Vagina (tissue), 2 donors: ENCODE measurements at regions not wholly inside any gene's neighbourhood (a gene's known extent, or its start where the extent isn't known, plus 50 kb on each side); places are given as distances from the start of the nearest gene placed in this dataset.

ENCODE experiments used
- DNase-seq, 2 donors: peaks; one replicate each; pipeline ENCODE4 v3.0.0-alpha.2; 2017; ENCODE audit errors: extremely low spot score in 2 of 2
- H3K27ac ChIP-seq: fragments of 200-600 bp; sonication (generic); one replicate; pipeline ENCODE4 v1.5.1; 2019
- H3K27me3 ChIP-seq: fragments of 200-600 bp; sonication (generic); one replicate; pipeline ENCODE4 v1.5.1; 2019
- H3K36me3 ChIP-seq, 2 donors: fragments of 200-600 bp; sonication (generic); one replicate each; pipeline ENCODE4 v1.5.1; 2017 to 2019
- H3K4me1 ChIP-seq: fragments of 200-600 bp; sonication (generic); one replicate; pipeline ENCODE4 v1.5.1; 2019
- H3K4me3 ChIP-seq, 2 donors: fragments of 200-600 bp; sonication (generic); 1 replicate in 1 of 2; 2 replicates in 1 of 2; pipeline ENCODE4 v1.5.1; 2016 to 2019
- H3K9me3 ChIP-seq: fragments of 200-600 bp; sonication (generic); one replicate; pipeline ENCODE4 v1.5.1; 2019
- POLR2A ChIP-seq, 2 donors: fragments of 450-650 bp; IDR thresholded peaks; one replicate each; pipeline ENCODE4 v1.6.1; 2017; ENCODE audit warnings: antibody characterized with exemption in 2 of 2, mild to moderate bottlenecking in 2 of 2, moderate library complexity in 2 of 2
- POLR2AphosphoS5 ChIP-seq, 2 donors: sonication (generic); formaldehyde crosslinking; IDR thresholded peaks; one replicate each; pipeline ENCODE4 v1.9.0; 2017; ENCODE audit warnings: antibody characterized with exemption in 2 of 2, mild to moderate bottlenecking in 2 of 2, low read depth in 1 of 2; ENCODE audit not compliant: insufficient read depth in 1 of 2
- intact Hi-C: fragments of 100-400 bp; cut with DNase I; formaldehyde crosslinking; loops from one replicate; pipeline ENCODE4 v1.15.1; 2023
- TF ChIP-seq, protein P1 (sequence below), 3 experiments: fragments of 450-650 bp in 2 of 3; fragments of 200-600 bp in 1 of 3; sonication (generic) in 1 of 3; IDR thresholded peaks; one replicate each; pipeline ENCODE4 v1.5.1; 2017 to 2019; ENCODE audit warnings: antibody characterized with exemption in 3 of 3, mild to moderate bottlenecking in 2 of 3, moderate library complexity in 2 of 3

DNA sequence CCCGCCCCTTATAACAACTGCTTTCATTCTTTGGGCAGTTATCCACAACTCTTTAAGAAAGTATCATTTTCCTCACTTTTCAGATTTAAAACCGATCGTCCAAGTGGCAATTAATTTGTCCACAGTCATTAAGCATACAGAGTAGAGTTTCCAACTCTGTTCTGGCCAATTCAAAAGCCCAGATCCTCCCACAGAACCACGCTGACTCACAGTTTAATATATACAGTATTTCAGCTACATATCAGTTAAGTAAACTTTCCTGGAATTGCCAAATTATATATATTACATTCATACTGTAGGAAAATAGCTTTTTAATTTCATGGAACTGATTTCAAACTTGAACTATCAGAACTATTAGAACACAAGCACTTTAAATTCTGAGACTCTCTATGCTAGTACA is 163.8 kb upstream of the ESRRG start:
- H3K9me3 ChIP-seq: no peaks in the 10 kb centered on the region
- no peaks in the 10 kb centered on the region for H3K36me3 ChIP-seq
- H3K27ac ChIP-seq: no peak overlapping the region
- intact Hi-C loops: no loop called here
- no peak for DNase-seq
- no peaks in the 10 kb centered on the region for H3K27me3 ChIP-seq
- H3K4me3 ChIP-seq: no peak overlapping the region
- TF ChIP-seq, protein P1, sequence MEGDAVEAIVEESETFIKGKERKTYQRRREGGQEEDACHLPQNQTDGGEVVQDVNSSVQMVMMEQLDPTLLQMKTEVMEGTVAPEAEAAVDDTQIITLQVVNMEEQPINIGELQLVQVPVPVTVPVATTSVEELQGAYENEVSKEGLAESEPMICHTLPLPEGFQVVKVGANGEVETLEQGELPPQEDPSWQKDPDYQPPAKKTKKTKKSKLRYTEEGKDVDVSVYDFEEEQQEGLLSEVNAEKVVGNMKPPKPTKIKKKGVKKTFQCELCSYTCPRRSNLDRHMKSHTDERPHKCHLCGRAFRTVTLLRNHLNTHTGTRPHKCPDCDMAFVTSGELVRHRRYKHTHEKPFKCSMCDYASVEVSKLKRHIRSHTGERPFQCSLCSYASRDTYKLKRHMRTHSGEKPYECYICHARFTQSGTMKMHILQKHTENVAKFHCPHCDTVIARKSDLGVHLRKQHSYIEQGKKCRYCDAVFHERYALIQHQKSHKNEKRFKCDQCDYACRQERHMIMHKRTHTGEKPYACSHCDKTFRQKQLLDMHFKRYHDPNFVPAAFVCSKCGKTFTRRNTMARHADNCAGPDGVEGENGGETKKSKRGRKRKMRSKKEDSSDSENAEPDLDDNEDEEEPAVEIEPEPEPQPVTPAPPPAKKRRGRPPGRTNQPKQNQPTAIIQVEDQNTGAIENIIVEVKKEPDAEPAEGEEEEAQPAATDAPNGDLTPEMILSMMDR (IDR thresholded peaks at IDR 0.05): no peak
- no peaks in the 10 kb centered on the region for H3K4me1 ChIP-seq

DNA sequence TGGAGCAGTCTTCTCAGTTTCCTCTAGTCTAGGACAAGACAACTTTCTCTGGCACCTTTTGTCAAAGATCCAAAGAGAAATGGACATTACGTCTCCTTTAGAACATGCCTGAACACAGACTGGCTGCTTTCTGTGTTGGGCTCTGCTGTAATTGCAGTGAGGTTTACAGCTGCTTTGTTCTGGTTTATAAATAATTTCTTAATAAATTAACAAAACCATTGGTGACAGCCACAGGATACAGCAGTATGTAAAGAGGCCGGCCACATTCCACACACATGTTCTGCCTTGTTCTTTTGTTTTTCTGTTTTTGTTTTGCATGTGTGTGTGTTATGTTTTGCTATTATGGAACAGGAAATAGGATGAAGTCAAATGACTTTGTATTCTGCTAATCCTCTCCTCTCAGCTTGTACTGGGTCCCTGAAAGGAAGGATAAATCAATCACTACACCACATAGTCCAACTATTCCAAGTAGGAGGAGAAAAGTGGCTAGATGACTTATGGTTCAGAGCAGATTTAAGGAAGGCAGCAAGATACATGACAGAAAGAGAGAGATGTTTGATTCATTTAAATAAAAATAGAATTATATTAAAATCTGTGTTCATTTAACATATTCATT is 161.5 kb upstream of the ESRRG start:
- DNase-seq: no peak
- Histone ChIP-seq H3K36me3 (no peaks in the 10 kb centered on the region), H3K4me3 (no peak overlapping the region), H3K27ac (no peak overlapping the region), H3K9me3 (no peaks in the 10 kb centered on the region), H3K4me1 (no peaks in the 10 kb centered on the region), H3K27me3 (no peaks in the 10 kb centered on the region)
- intact Hi-C loops: no loop called here
- TF ChIP-seq POLR2AphosphoS5 (IDR thresholded peaks at IDR 0.05; ENCODE audit: insufficient read depth in 1 of 2, low read depth in 1 of 2): no peak
- TF ChIP-seq, protein P1 (IDR thresholded peaks at IDR 0.05): no peak
- no peak for TF ChIP-seq POLR2A (IDR thresholded peaks at IDR 0.05)

DNA sequence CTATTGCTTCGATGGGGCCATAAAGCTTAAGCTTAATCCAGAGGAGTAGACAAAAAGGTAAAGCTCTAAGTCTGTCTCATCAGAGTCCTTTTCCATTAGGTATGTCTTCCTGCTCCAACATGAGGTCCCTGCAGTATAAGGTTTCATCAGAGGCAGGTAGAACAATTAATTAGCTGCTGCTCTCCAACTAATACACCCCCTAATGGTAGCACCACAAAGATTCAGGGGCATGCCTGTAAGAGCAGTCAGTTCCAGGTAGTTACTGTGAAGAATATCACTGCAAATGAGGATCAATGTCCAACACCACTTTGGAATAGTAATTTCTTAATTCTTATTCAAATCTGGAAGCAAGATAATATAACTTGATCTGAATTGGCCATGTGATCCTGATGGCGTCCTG is 160.3 kb upstream of the ESRRG start:
- Histone ChIP-seq H3K27ac (no peak overlapping the region), H3K36me3 (no peaks in the 10 kb centered on the region), H3K4me1 (no peaks in the 10 kb centered on the region), H3K9me3 (no peaks in the 10 kb centered on the region), H3K4me3 (no peak overlapping the region), H3K27me3 (no peaks in the 10 kb centered on the region)
- intact Hi-C loops: no loop called here
- TF ChIP-seq, protein P1 (IDR thresholded peaks at IDR 0.05): no peak
- TF ChIP-seq POLR2AphosphoS5 (IDR thresholded peaks at IDR 0.05; ENCODE audit: insufficient read depth in 1 of 2, low read depth in 1 of 2) (no peak), POLR2A (IDR thresholded peaks at IDR 0.05) (no peak)
- no peak for DNase-seq

DNA sequence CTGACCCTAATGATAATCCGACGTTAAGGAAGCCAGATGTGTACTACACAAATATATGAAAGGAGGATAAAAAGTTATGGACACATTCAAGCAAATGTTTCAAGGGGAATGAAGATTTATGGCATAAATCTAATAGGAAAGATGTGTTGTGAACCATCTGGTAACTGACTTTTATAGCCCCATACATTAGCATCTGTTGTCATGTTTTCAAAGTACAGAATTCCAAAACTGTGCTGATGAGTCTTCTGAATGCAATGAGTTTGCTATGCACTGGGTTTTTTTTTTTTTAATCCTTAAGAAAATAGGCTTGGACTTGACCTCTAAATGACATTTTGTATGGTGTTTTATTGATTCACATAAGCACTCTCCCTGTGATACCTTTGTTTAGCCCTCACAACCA is 158.5 kb upstream of the ESRRG start:
- Histone ChIP-seq H3K9me3 (no peaks in the 10 kb centered on the region), H3K27ac (no peak overlapping the region), H3K27me3 (no peaks in the 10 kb centered on the region), H3K4me3 (no peak overlapping the region), H3K4me1 (no peaks in the 10 kb centered on the region), H3K36me3 (no peaks in the 10 kb centered on the region)
- DNase-seq: no peak
- TF ChIP-seq POLR2A (IDR thresholded peaks at IDR 0.05) (no peak), POLR2AphosphoS5 (IDR thresholded peaks at IDR 0.05; ENCODE audit: insufficient read depth in 1 of 2, low read depth in 1 of 2) (no peak)
- TF ChIP-seq, protein P1 (IDR thresholded peaks at IDR 0.05): no peak
- intact Hi-C loops: no loop called here

DNA sequence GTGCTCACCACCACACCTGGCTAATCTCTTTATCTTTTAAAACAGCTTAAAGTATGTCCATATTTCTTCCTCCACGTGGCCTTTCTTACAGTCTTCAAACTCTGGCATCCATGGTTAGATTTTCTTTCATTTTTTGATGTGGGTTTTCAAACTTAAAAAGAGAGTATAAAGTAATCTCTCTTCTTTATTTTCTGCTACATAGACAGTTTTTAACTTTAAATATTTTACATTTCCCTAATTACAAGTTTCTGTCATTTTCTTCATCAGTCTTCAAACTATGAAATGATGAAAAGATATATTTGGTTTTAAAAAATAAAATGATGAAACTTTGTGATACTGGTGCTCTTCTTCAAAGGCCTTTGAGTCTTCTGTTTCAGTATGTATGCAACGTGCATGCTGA is 143.5 kb upstream of the ESRRG start:
- Histone ChIP-seq H3K9me3 (no peaks in the 10 kb centered on the region), H3K27me3 (no peaks in the 10 kb centered on the region), H3K4me3 (no peak overlapping the region), H3K4me1 (no peaks in the 10 kb centered on the region), H3K36me3 (no peaks in the 10 kb centered on the region), H3K27ac (no peak overlapping the region)
- intact Hi-C loops: no loop called here
- TF ChIP-seq, protein P1 (IDR thresholded peaks at IDR 0.05): no peak
- TF ChIP-seq POLR2A (IDR thresholded peaks at IDR 0.05) (no peak), POLR2AphosphoS5 (IDR thresholded peaks at IDR 0.05; ENCODE audit: insufficient read depth in 1 of 2, low read depth in 1 of 2) (no peak)
- DNase-seq: no peak
